CD1c-positive myeloid dendritic cell (primary cell): ENCODE measurements at regions not wholly inside any gene's neighbourhood (a gene's known extent, or its start where the extent isn't known, plus 50 kb on each side); places are given as distances from the start of the nearest gene placed in this dataset.
"Not testable (repeated sequence)": the region's sequence is repeated elsewhere in the genome, so short reads cannot be mapped to it uniquely, and the experiment has no call there.

Experiments
- DNase-seq: peaks from one replicate; pipeline ENCODE4 v3.0.0-alpha.2; 2016; ENCODE audit errors: extremely low spot score

GRCh38 chr13:76620036-76620435, 266.2 kb downstream of the KCTD12 start:
- no peak for DNase-seq

DNA sequence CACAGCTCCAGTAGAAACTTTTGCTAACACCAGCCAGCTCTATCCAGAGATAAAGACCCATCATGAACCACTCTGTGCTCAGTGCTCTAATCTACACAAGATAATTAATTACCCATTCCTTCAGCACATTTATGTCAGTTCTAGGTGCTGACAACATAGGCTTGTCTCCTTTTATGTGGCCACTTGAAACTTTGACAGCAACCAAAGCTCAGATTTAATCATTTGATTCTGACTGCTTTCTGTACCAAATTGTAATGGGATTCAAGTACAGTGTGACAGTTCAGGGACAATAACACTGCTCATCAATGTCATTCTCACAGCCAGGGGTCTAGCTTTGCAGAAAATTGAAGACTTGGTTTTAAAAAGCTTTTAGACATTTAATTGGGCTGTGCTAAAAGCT, 266.6 kb downstream of the KCTD12 start:
- DNase-seq = no peak

GRCh38 chr13:76610819-76611415, 275.3 kb downstream of the KCTD12 start:
- DNase-seq = no peak

DNA sequence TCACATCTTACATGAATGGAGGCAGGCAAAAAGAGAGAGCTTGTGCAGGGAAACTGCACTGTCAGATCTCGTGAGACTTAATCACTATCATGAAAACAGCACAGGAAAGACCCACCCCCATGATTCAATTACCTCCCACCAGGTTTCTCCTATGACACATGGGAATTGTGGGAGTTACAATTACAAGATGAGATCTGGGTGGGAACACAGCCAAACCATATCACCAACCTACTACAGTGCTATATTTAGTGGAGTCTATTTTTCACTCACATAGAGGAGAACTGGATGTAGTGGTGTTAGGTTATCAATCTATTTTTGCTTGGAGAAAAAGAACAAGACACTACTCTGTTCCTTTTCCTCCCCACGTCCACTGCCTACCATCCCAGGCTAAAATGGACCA, 276.6 kb downstream of the KCTD12 start:
- DNase-seq = no peak

- no peak for DNase-seq
These were observed 278.3 kb downstream of the KCTD12 start for GRCh38 chr13:76607866-76608265.

GRCh38 chr13:76600081-76600480, 286.1 kb downstream of the KCTD12 start:
- DNase-seq = peak; percentile 47

GRCh38 chr13:76597868-76598267, 288.3 kb downstream of the KCTD12 start:
- DNase-seq = no peak

DNA sequence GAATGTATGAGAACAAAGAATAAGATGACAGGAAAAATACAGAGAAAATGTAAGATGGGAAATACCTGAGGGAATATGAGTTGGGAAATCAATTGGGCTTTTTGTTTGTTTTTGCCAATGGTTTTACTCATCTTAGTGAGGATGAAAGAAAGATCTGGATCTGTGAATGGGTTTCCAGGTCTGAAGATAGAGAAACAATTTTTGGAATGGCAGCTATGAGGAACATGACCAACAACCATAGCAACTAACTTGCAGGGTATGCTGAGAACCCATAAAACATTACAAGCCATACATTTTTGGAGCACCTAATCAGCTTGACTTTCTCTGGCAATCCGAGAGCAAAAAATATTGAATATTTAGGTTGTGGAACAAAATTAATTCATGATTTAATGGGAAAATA, 290.0 kb downstream of the KCTD12 start:
- no peak for DNase-seq

DNA sequence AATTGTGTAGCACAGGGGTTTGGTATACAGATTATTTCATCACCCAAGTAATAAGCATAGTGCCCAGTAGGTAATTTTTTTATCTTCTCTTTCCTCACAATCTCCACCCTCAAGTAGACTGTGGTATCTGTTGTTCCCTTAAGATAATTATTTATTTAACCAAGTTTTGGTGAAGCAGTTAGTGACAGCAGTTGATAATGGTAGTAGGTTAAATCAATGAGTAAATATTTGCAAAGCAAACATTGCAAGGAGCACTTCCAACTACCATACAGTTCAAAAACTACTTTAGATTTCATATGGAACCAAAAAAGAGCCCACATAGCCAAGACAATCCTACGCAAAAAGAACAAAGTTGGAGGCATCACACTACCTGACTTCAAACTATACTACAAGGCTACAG, 291.8 kb downstream of the KCTD12 start:
- DNase-seq = no peak

DNA sequence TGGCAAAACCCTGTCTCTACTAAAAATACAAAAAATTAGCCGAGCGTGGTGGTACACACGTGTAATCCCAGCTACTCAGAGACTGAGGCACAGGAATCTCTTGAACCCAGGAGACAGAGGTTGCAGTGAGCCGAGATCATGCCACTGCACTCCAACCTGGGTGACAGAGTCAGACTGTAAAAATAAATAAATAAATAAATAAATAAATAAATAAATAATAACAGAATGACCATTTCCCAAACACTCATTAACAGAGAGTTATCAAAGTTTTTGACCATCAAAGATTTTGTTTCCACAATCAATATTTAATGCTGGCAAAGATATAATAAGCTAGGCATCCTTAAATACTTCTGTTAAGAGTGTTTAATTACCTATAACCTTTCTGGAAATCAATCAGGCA, 299.4 kb downstream of the KCTD12 start:
- no peak for DNase-seq

DNA sequence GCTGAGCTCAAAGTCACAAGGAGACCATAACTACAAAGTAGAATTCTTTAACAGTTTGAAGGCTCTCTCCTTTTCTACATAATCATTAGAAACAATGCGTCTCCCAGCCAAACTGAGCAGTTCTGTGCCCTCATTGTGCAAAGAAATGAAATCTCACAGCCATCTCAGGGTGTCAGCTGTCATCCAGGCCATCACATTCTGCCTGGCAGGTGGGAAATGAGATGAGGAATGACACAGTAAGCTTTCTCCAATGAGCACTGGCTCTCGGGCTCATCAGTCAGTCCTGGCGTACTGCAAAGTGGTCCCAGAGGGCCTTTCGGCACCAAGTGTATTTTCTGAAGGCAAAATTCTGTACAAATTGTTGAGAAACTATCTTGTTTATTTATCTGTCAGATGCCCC, 306.5 kb downstream of the KCTD12 start:
- no peak for DNase-seq

- DNase-seq = not testable (repeated sequence)
These were observed 310.6 kb downstream of the KCTD12 start for GRCh38 chr13:76575634-76576033.

DNA sequence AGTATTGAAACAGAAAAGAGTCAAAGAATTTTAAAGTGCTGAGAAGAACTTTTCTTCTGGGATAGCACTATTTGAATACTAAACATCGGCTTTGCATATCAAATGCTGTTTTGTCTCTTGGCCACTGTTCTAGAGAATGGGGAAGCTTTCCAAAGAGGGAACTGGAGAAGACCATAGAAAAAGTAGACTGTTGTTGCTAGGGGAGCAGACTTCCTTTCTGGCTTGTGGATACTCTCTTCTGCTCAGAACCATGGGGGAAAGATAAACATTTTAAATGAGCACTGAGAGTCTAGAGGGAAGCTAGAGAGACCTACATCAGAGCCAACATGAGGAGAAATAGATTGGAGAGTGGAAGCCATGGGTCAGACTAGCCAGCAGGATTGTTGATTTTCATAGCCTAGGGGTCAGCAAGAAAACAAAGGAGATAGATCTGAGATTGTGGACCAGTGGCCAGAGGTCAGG, 315.7 kb downstream of the KCTD12 start:
- DNase-seq = peak; percentile 13

DNA sequence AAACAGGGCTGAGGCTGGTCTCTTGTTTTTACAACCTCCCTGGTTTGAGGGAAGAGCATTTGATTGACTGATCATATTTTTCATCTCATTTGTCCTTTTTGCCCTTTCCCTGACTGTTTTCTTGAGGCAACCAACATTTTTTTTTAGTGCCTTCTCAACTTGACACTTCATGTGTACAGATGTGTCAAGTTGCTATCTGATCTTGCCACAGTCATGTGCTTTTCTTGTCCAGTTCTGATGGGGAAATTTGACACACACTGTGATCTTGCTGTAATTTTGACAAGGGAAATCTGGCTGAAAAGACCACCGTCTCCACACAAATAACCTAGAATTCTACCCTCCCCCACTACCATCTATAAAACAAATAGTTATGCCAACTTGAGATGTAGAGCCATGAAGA, 329.6 kb downstream of the KCTD12 start:
- DNase-seq = no peak

GRCh38 chr13:76552807-76553206, 333.4 kb downstream of the KCTD12 start:
- no peak for DNase-seq

DNA sequence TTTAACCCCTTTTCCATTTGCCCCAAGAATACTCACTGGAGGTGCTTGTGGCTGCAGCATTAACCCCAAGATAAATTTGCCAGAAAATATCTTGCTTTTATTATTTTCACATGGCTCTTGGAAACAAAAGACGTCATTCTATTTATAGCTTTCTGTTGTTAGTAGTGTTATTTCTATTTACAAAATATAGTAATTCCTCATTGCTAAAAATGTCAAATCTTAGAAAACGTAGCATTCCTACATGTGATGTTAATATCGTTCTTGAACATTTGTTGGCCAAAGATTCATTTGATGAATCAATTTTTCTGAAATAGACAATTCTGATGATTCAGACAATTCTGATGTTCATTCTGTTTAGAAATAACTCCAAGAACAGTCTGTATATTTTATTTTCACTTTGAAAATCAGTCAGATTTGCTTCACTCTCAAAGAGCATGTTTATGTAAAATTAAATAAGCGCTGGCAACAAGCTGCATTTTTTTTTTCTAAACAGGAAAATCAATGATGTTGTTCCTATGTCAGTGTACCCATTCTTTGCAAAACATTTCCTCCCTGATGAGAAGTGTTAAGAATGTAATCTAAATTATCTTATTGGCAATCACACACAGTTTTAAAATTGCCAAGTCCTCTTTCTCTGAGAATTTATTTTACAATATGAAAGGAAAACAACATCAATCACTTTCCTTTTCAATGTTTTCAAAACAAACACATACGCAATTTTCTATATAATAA, 334.0 kb downstream of the KCTD12 start:
- no peak for DNase-seq

GRCh38 chr13:76542176-76542575, 344.0 kb downstream of the KCTD12 start:
- no peak for DNase-seq

DNA sequence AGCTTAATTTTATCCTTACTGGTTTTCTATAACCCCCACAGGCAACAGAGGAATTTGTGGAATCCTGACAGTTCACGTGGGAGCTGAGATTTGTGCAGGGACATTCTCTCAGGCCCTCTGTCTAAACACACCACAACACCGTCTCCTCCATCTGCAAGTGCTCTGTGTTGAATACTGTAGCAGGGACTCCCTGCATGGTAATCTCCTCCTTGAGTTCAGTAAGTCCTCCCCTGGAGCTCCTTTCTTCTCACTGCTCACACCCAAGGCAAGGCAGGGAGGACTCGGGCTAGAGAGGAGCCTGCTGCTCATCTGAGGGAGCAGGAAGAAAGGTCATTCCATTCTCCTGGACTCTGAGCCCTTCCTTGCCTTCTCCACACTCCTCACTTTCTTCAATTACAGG, 348.2 kb downstream of the KCTD12 start:
- DNase-seq = no peak

GRCh38 chr13:76533251-76533650, 353.0 kb downstream of the KCTD12 start:
- no peak for DNase-seq

- DNase-seq = no peak
These were observed 359.2 kb downstream of the KCTD12 start for GRCh38 chr13:76527041-76527440.

DNA sequence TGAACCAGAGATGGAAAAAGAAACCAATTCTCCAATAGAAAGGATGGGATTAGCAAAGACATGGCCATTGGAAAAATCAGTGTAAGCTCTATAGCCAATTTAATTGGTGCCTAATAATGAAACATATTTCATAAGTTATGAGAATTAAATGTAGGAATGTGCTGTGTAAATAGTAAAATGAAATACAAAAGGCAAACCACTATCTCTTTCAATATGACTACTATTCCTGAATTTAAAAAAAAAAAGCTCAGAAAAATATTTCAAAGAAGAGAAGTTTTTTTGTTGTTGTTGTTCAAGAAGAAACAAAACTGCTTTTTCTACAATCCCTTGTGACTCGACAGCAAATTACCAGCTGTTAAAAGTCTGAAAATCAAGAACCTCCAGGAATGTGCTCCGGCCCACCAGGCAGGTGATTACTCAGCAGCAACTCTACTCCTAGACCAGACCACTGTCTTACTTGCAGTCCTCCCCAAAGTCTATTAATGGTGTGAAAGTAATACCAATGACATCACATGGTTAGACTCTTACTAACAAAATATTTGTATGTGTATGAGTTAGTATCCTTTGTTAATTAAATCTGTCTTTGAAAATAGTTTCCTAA, 362.4 kb downstream of the KCTD12 start:
- DNase-seq = no peak

- DNase-seq = no peak
These were observed 364.0 kb downstream of the KCTD12 start for GRCh38 chr13:76522083-76522755.

GRCh38 chr13:76519685-76520084, 366.5 kb downstream of the KCTD12 start:
- no peak for DNase-seq
